GM19328 (cell line): ENCODE measurements at regions not wholly inside any gene's neighbourhood (a gene's known extent, or its start where the extent isn't known, plus 50 kb on each side); places are given as distances from the start of the nearest gene placed in this dataset.
"Not testable (repeated sequence)": the region's sequence is repeated elsewhere in the genome, so short reads cannot be mapped to it uniquely, and the experiment has no call there.

ENCODE experiments used
- ATAC-seq: cut with Tn5 transposase; IDR thresholded peaks from one replicate; pipeline ENCODE4 v1.9.1; 2021; ENCODE audit warnings: mild to moderate bottlenecking, moderate library complexity; ENCODE audit not compliant: unreplicated experiment

GRCh38 chr1:58966917-58967740, 183.3 kb upstream of the JUN start:
- no peak for ATAC-seq

- peak; percentile 88 for ATAC-seq
Measured at GRCh38 chr1:58968360-58968952, 184.6 kb upstream of the JUN start.

- not testable (repeated sequence) for ATAC-seq
Measured at GRCh38 chr1:58969176-58969575, 185.3 kb upstream of the JUN start.

GRCh38 chr1:58971629-58972140, 187.8 kb upstream of the JUN start:
- ATAC-seq: no peak

GRCh38 chr1:58975888-58976287, 192.0 kb upstream of the JUN start:
- no peak for ATAC-seq

GRCh38 chr1:58976294-58976693, 192.4 kb upstream of the JUN start:
- no peak for ATAC-seq

GRCh38 chr1:58977598-58977997, 193.8 kb upstream of the JUN start:
- ATAC-seq: no peak

GRCh38 chr1:58978096-58978495, 194.2 kb upstream of the JUN start:
- no peak for ATAC-seq

GRCh38 chr1:58979086-58979485, 195.2 kb upstream of the JUN start:
- ATAC-seq: no peak

GRCh38 chr1:58979677-58980076, 195.8 kb upstream of the JUN start:
- no peak for ATAC-seq

GRCh38 chr1:58981392-58981791, 197.5 kb upstream of the JUN start:
- no peak for ATAC-seq

GRCh38 chr1:58982259-58982998, 198.6 kb upstream of the JUN start:
- no peak for ATAC-seq

GRCh38 chr1:58983162-58983561, 199.3 kb upstream of the JUN start:
- no peak for ATAC-seq

- no peak for ATAC-seq
Measured at GRCh38 chr1:58983633-58984245, 199.9 kb upstream of the JUN start.

GRCh38 chr1:58986996-58987767, 203.3 kb upstream of the JUN start:
- ATAC-seq: no peak

GRCh38 chr1:58988752-58989151, 204.9 kb upstream of the JUN start:
- ATAC-seq: no peak

GRCh38 chr1:58989845-58990244, 206.0 kb upstream of the JUN start:
- no peak for ATAC-seq

- no peak for ATAC-seq
Measured at GRCh38 chr1:58991305-58991704, 207.5 kb upstream of the JUN start.

- no peak for ATAC-seq
Measured at GRCh38 chr1:58992643-58993042, 208.8 kb upstream of the JUN start.

GRCh38 chr1:58993403-58993802, 209.6 kb upstream of the JUN start:
- ATAC-seq: no peak
